Femur (tissue), 1 donor: ENCODE measurements at regions not wholly inside any gene's neighbourhood (a gene's known extent, or its start where the extent isn't known, plus 50 kb on each side); places are given as distances from the start of the nearest gene placed in this dataset.
"Not testable (repeated sequence)": the region's sequence is repeated elsewhere in the genome, so short reads cannot be mapped to it uniquely, and the experiment has no call there.

Experiments
- DNase-seq: peaks from one replicate; pipeline ENCODE4 v3.0.0-alpha.2; 2017

- DNase-seq = peak; percentile 23
Observed at GRCh38 chr4:45043911-45044310, 317.6 kb upstream of the GNPDA2 start.

DNA sequence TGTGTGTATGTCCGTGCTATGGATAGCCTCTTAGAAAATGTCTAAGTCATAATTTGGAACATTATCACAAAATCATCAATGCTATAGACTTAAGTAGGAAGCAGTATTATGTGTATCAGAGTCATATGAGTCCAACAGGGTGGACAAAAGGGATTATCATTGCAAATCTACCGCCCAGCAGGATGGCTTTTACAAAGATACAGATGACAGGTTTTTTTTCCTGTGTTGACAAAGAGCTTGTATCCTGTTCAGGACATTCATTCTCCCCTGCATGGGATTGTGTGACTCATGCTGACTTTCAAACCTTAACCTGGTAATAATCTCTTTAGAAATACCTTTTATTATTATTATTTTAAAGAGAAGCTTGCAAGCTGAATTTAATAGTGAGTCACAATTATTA lies 310.3 kb upstream of the GNPDA2 start:
- no peak for DNase-seq

DNA sequence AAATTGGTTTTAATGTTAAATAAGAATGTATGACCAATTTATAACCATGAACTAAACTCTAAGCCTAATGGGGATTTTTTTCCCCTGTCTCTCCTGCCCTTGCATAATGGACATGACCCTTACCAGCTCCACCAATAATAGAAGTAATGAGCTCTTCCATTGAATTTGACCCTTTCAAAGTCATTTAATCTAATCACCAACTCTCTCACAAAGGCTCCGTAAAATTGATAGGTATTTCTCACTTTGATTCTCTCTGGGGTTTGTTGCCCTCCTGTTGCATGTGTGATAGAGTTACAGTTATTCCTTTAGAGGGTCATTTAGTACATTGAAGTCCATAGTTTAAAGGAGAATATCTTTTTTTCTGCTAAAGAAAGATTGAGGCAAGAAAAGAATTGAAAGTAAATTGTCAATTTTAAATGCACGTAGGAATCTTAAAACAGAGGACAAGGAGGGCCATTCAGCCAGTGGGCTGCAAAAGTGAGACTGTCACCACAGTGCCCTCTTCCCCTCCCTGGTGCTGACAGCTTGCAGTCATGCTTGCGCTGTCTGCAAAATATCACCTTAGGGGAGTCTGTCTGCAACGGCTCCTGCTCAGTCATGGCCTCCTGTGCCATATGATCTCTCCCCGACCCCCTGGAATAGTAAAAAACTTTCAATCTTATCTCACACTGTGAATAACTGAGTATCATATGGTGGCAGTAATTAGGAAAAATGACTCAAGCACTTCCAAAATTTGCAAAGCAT lies 307.5 kb upstream of the GNPDA2 start:
- no peak for DNase-seq

- no peak for DNase-seq
Observed at GRCh38 chr4:45030059-45030458, 303.7 kb upstream of the GNPDA2 start.

GRCh38 chr4:45007508-45007907 lies 281.2 kb upstream of the GNPDA2 start:
- DNase-seq = no peak

DNA sequence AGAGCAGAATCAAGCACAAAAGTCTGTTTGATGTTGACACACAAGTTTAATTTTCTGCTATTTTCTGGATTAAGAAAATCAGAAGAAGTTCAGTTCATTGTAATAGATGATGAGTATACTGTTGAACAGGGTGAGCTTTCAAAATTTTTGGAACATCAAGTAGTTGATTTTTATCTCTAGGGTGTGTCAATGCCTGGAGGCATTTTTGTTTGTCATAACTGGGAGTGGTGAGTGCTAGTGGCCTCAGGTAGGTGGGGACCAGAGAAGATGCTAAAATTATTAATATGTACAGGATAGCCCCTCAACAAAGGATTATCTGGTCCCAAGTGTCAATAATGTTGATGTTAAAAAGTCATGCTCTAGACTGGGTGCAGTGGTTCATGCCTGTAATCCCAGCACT lies 279.7 kb upstream of the GNPDA2 start:
- DNase-seq = no peak

DNA sequence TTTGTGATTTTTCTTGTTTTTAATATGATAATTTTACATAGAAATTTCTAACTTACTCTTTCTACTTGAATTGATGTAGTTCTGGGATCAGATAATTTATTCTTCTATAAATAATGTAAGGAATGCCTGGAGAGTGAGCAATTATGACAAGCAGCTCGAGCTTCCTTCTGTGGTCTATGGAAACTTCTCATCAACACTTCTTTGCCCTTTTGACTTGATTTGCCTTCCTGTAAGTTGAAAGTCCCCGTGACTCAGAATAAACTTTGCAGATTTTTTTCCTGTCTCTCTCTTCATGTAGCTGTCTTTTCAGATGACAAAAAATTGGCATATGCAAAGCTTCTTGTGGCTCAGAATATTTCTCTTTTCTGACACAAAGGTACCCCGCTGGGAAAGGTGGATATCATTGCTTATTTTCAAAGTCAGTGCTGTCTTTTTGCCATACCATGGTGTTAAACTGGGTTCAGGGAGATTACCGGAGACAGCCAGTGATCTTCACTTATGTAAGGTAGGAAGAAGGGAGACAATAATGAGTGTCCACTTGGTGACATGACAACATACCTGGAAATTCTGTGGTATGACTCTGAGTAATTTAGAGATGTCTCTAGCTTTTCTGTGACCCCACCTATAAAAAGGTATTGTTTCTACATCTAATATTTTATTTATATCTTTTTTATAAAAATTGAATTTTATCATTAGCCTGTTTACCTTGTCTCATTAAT lies 278.6 kb upstream of the GNPDA2 start:
- DNase-seq = no peak

- DNase-seq = no peak
Observed at GRCh38 chr4:45004326-45004725, 278.0 kb upstream of the GNPDA2 start.

- DNase-seq = no peak
Observed at GRCh38 chr4:44996276-44996845, 270.0 kb upstream of the GNPDA2 start.

DNA sequence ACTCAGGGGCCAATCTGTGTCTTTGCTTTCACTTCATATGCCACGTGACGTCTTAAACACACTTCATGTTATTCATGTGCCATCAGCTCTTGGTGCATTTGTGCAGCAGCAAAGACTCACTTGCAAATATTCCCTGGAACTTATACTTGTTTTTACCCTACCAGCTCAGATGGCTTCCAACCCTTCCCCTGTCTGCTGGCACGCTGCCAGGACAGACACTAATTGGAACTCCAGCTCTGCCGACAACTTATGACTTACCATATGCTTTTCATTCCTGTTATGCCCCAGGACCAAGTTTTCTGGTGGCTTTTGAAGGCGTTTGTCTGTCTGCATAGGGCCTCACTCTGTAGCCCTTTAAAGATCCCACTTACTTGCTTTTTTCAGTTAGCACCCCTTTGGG lies 261.7 kb upstream of the GNPDA2 start:
- DNase-seq = no peak

- no peak for DNase-seq
Observed at GRCh38 chr4:44985938-44986337, 259.6 kb upstream of the GNPDA2 start.

GRCh38 chr4:44985152-44985551 lies 258.8 kb upstream of the GNPDA2 start:
- DNase-seq = no peak

GRCh38 chr4:44984083-44984482 lies 257.7 kb upstream of the GNPDA2 start:
- no peak for DNase-seq

DNA sequence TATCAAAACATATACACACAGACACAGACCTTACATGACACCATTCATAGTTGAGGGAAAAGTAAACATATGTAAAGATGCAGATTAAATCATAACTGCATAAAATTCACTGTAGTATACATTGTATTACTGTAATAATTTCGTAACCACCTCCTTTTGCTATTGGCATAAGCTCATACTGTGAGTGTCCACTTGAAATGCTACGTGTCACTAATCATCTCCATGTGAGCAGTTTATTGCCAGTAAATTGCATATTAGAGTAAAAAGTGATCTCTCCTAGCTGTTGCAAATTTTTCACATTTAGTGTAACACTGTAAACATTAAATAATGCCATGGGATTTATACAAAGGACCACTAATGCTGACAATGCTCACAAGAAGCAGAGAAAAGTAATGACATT lies 256.7 kb upstream of the GNPDA2 start:
- DNase-seq = no peak

- no peak for DNase-seq
Observed at GRCh38 chr4:44978020-44978419, 251.7 kb upstream of the GNPDA2 start.

DNA sequence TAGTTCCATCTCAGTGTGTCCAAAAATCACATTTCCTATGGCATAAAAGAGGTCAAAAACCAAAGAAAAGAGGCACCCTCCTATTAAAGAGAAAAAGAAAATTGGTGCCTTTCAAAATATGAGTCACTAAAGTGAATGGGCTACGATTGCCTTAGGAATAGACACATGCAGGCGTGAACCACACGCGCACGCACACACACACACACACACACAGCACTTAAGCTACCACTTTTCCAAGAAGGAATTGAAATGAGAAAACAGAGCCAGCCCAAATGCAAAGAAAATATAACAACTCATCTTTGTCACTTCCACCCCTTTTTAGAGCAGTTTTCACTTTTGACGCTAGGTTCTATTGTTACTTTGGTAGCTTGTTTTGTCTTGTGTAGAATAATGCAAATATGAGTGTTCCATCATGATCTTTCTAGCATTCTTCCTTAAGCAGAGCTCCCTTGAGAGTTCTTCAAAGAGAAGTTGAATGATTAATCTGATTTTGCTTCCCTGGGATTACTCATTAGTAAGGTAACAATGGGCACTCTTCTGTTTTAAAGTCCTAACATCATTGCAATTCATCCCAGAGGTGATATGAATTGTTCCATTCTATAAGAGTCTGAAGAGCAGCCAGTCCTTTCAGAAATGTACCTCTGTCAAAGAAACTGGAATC lies 239.2 kb upstream of the GNPDA2 start:
- DNase-seq = no peak

DNA sequence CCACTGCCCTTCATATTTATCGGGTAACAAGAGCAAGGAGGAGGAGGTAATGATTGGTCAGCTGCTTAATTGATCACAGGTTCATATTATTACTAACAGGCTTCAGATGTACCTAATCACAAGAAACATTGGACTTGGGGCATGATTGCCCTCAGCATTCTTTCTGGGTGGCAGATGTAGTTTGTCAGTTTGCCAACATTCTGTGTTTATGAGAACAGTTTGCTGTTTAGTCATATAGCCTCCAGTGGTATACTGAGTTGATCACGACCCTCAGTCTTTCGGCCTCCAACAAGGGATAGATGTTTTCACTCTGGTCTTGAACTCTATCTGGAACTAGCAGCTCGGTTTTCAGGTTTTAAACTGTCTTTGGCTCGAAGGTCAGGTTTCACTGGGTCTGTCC lies 237.7 kb upstream of the GNPDA2 start:
- not testable (repeated sequence) for DNase-seq

GRCh38 chr4:44961001-44961755 lies 234.8 kb upstream of the GNPDA2 start:
- DNase-seq = no peak

- no peak for DNase-seq
Observed at GRCh38 chr4:44931720-44932119, 205.4 kb upstream of the GNPDA2 start.

DNA sequence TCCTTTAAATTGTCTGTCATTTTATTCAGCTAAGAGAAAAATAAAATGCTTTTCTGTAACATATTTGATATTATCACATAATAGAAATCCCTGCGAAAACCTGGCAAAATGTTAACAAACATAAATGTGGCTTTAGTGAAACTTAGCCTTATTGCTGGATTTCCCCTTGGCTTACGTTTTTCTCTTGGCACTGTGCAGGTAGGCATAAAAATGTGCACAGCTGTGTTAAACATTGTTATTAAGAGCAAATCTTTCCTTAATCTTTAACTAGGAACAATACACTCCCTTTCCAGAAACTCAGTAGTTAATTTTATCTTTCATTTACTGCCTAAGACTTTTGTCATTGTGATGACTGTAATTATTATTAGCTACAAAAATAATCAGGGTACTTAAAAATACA lies 202.4 kb upstream of the GNPDA2 start:
- no peak for DNase-seq

GRCh38 chr4:44927399-44928380 lies 201.3 kb upstream of the GNPDA2 start:
- DNase-seq = no peak

GRCh38 chr4:44916411-44916810 lies 190.1 kb upstream of the GNPDA2 start:
- no peak for DNase-seq
